ENCODE measurements at regions not wholly inside any gene's neighbourhood (a gene's known extent, or its start where the extent isn't known, plus 50 kb on each side); places are given as distances from the start of the nearest gene placed in this dataset.

- DNase-seq = no peak
- no peak for TF ChIP-seq CTCF (IDR thresholded peaks at IDR 0.05; ENCODE audit: control extremely low read depth, extremely low read depth)
- 38 to 69% methylated on average over 1 of the region's 1 CpG for WGBS, 2 donors
- Histone ChIP-seq H3K9ac (ENCODE audit: insufficient read depth in 1 of 2, low read length in 2 of 2) (no peak overlapping the region), H3K36me3 (ENCODE audit: control insufficient read depth in 4 of 4, insufficient read depth in 4 of 4, low read length in 4 of 4) (no peaks in the 10 kb centered on the region), H3K27me3 (ENCODE audit: control insufficient read depth in 3 of 3, insufficient read depth in 3 of 3, low read length in 2 of 3) (no peaks in the 10 kb centered on the region), H3K4me1 (ENCODE audit: control insufficient read depth in 5 of 5, insufficient read depth in 5 of 5, low read length in 5 of 5) (no peaks in the 10 kb centered on the region), H3K27ac (ENCODE audit: low read depth in 1 of 2, low read length in 1 of 2) (no peak overlapping the region), H3K9me3 (ENCODE audit: control insufficient read depth in 4 of 4, insufficient read depth in 3 of 4, low read length in 3 of 4) (no peaks in the 10 kb centered on the region), H3K4me3 (no peak overlapping the region)
- ATAC-seq (ENCODE audit: insufficient read depth, low FRiP score) = no peak
Observed at GRCh38 chr4:130820448-130820847, 1724.5 kb downstream of the C4orf33 start.

GRCh38 chr4:130825284-130825683 lies 1729.3 kb downstream of the C4orf33 start:
- Histone ChIP-seq H3K36me3 (ENCODE audit: control insufficient read depth in 4 of 4, insufficient read depth in 4 of 4, low read length in 4 of 4) (no peaks in the 10 kb centered on the region), H3K9me3 (ENCODE audit: control insufficient read depth in 4 of 4, insufficient read depth in 3 of 4, low read length in 3 of 4) (no peaks in the 10 kb centered on the region), H3K4me1 (ENCODE audit: control insufficient read depth in 5 of 5, insufficient read depth in 5 of 5, low read length in 5 of 5) (no peaks in the 10 kb centered on the region), H3K9ac (ENCODE audit: insufficient read depth in 1 of 2, low read length in 2 of 2) (no peak overlapping the region), H3K27me3 (ENCODE audit: control insufficient read depth in 3 of 3, insufficient read depth in 3 of 3, low read length in 2 of 3) (no peaks in the 10 kb centered on the region), H3K27ac (ENCODE audit: low read depth in 1 of 2, low read length in 1 of 2) (no peak overlapping the region), H3K4me3 (no peak overlapping the region)
- TF ChIP-seq CTCF (IDR thresholded peaks at IDR 0.05; ENCODE audit: control extremely low read depth, extremely low read depth) = no peak
- DNase-seq = no peak
- no peak for ATAC-seq (ENCODE audit: insufficient read depth, low FRiP score)
- 82 to 87% methylated on average over 2 of the region's 2 CpGs for WGBS, 2 donors

- peaks cover 0 to 4% (median 0%) of the 10 kb centered on the region in 4 donors for H3K9me3 ChIP-seq (ENCODE audit: control insufficient read depth in 4 of 4, insufficient read depth in 3 of 4, low read length in 3 of 4)
- no peaks in the 10 kb centered on the region for H3K27me3 ChIP-seq (ENCODE audit: control insufficient read depth in 3 of 3, insufficient read depth in 3 of 3, low read length in 2 of 3)
- no peak overlapping the region for H3K4me3 ChIP-seq
- peaks cover 0 to 4% (median 0%) of the 10 kb centered on the region in 5 donors for H3K4me1 ChIP-seq (ENCODE audit: control insufficient read depth in 5 of 5, insufficient read depth in 5 of 5, low read length in 5 of 5)
- 56 to 71% methylated on average over 5 of the region's 5 CpGs for WGBS, 2 donors
- H3K9ac ChIP-seq (ENCODE audit: insufficient read depth in 1 of 2, low read length in 2 of 2) = no peak overlapping the region
- no peak overlapping the region for H3K27ac ChIP-seq (ENCODE audit: low read depth in 1 of 2, low read length in 1 of 2)
- H3K36me3 ChIP-seq (ENCODE audit: control insufficient read depth in 4 of 4, insufficient read depth in 4 of 4, low read length in 4 of 4) = no peaks in the 10 kb centered on the region
- TF ChIP-seq CTCF (IDR thresholded peaks at IDR 0.05; ENCODE audit: control extremely low read depth, extremely low read depth) = no peak
- DNase-seq (peak in 2 of 3 donors; percentile 46 to 50), ATAC-seq (ENCODE audit: insufficient read depth, low FRiP score) (no peak)
Observed at GRCh38 chr4:130850019-130850524, 1754.1 kb downstream of the C4orf33 start.

GRCh38 chr4:130851107-130851506 lies 1755.2 kb downstream of the C4orf33 start:
- Histone ChIP-seq H3K27ac (ENCODE audit: low read depth in 1 of 2, low read length in 1 of 2) (no peak overlapping the region), H3K36me3 (ENCODE audit: control insufficient read depth in 4 of 4, insufficient read depth in 4 of 4, low read length in 4 of 4) (no peaks in the 10 kb centered on the region), H3K4me3 (no peak overlapping the region), H3K4me1 (ENCODE audit: control insufficient read depth in 5 of 5, insufficient read depth in 5 of 5, low read length in 5 of 5) (peaks cover 0 to 4% (median 0%) of the 10 kb centered on the region in 5 donors), H3K9ac (ENCODE audit: insufficient read depth in 1 of 2, low read length in 2 of 2) (no peak overlapping the region), H3K9me3 (ENCODE audit: control insufficient read depth in 4 of 4, insufficient read depth in 3 of 4, low read length in 3 of 4) (peaks cover 0 to 4% (median 0%) of the 10 kb centered on the region in 4 donors), H3K27me3 (ENCODE audit: control insufficient read depth in 3 of 3, insufficient read depth in 3 of 3, low read length in 2 of 3) (no peaks in the 10 kb centered on the region)
- TF ChIP-seq CTCF (IDR thresholded peaks at IDR 0.05; ENCODE audit: control extremely low read depth, extremely low read depth) = no peak
- ATAC-seq (ENCODE audit: insufficient read depth, low FRiP score) = no peak
- DNase-seq = no peak
- WGBS, 2 donors = 81 to 82% methylated on average over 2 of the region's 2 CpGs

Measured in lung (tissue), 11 donors.